Liver (tissue), 8 donors: ENCODE measurements at regions not wholly inside any gene's neighbourhood (a gene's known extent, or its start where the extent isn't known, plus 50 kb on each side); places are given as distances from the start of the nearest gene placed in this dataset.

Experiments
- DNase-seq: peaks from one replicate; pipeline ENCODE4 v3.0.0-alpha.2; 2017; ENCODE audit warnings: low spot score
- H3K27ac ChIP-seq, 2 donors: one replicate each; pipeline ENCODE4 v1.7.0; 2013; ENCODE audit warnings: inconsistent platforms in 2 of 2, low read length in 2 of 2, control low read depth in 1 of 2, low read depth in 1 of 2, mild to moderate bottlenecking in 1 of 2
- H3K27me3 ChIP-seq, 4 donors: one replicate each; pipeline versions ENCODE4 v1.6.1 to v1.7.0; 2013; ENCODE audit warnings: low read length in 3 of 4, inconsistent platforms in 1 of 4, mild to moderate bottlenecking in 1 of 4, moderate library complexity in 1 of 4; ENCODE audit not compliant: control insufficient read depth in 4 of 4, insufficient read depth in 4 of 4
- H3K36me3 ChIP-seq, 4 donors: one replicate each; pipeline versions ENCODE4 v1.6.1 to v1.7.0; 2013; ENCODE audit warnings: low read length in 3 of 4, mild to moderate bottlenecking in 3 of 4, low read depth in 1 of 4, moderate library complexity in 1 of 4; ENCODE audit not compliant: control insufficient read depth in 4 of 4, insufficient read depth in 3 of 4
- H3K4me1 ChIP-seq, 4 donors: one replicate each; pipeline versions ENCODE4 v1.6.1 to v1.7.0; 2013; ENCODE audit warnings: low read length in 3 of 4, mild to moderate bottlenecking in 3 of 4, moderate library complexity in 1 of 4; ENCODE audit not compliant: control insufficient read depth in 4 of 4, insufficient read depth in 4 of 4
- H3K4me3 ChIP-seq, 3 donors: one replicate each; pipeline versions ENCODE4 v1.6.1 to v1.7.0; 2013; ENCODE audit warnings: low read length in 3 of 3, control low read depth in 1 of 3, low read depth in 1 of 3, mild to moderate bottlenecking in 1 of 3
- H3K9ac ChIP-seq, 2 donors: one replicate each; pipeline ENCODE4 v1.7.0; 2013; ENCODE audit warnings: low read length in 2 of 2, mild to moderate bottlenecking in 2 of 2, moderate library complexity in 2 of 2, control low read depth in 1 of 2, low read depth in 1 of 2
- H3K9me3 ChIP-seq, 4 donors: one replicate each; pipeline versions ENCODE4 v1.6.1 to v1.7.0; 2013; ENCODE audit warnings: low read length in 3 of 4; ENCODE audit not compliant: control insufficient read depth in 4 of 4
- ATF3 ChIP-seq: IDR thresholded peaks from 2 replicates; pipeline ENCODE4 v1.6.1; 2016; ENCODE audit warnings: antibody characterized with exemption
- EGR1 ChIP-seq, 2 donors: IDR thresholded peaks; 2 replicates each; pipeline ENCODE4 v1.6.1; 2016 to 2018; ENCODE audit warnings: antibody characterized with exemption in 2 of 2, low read depth in 2 of 2
- FOXA1 ChIP-seq: IDR thresholded peaks from 2 replicates; pipeline ENCODE4 v1.6.1; 2016; ENCODE audit warnings: antibody characterized with exemption
- FOXA2 ChIP-seq: IDR thresholded peaks from 2 replicates; pipeline ENCODE4 v1.6.1; 2016; ENCODE audit warnings: antibody characterized with exemption
- GABPA ChIP-seq, 2 donors: IDR thresholded peaks in 1 of 2; conservative IDR thresholded peaks in 1 of 2; 2 replicates each; pipeline ENCODE4 v1.6.1; 2016; ENCODE audit warnings: antibody characterized with exemption in 2 of 2, mild to moderate bottlenecking in 1 of 2, moderate library complexity in 1 of 2
- HNF4A ChIP-seq, 2 donors: conservative IDR thresholded peaks; 2 replicates each; pipeline ENCODE4 v1.6.1; 2016; ENCODE audit warnings: antibody characterized with exemption in 2 of 2, mild to moderate bottlenecking in 2 of 2
- HNF4G ChIP-seq: IDR thresholded peaks from 2 replicates; pipeline ENCODE4 v1.6.1; 2016; ENCODE audit warnings: antibody characterized with exemption
- JUND ChIP-seq, 2 donors: IDR thresholded peaks; 2 replicates each; pipeline ENCODE4 v1.6.1; 2016; ENCODE audit warnings: antibody characterized with exemption in 2 of 2
- NR2F2 ChIP-seq: IDR thresholded peaks from 2 replicates; pipeline ENCODE4 v1.6.1; 2016; ENCODE audit warnings: antibody characterized with exemption
- RAD21 ChIP-seq, 2 donors: IDR thresholded peaks; 2 replicates each; pipeline ENCODE4 v1.6.1; 2016; ENCODE audit warnings: antibody characterized with exemption in 2 of 2, mild to moderate bottlenecking in 2 of 2
- REST ChIP-seq: IDR thresholded peaks from 2 replicates; pipeline ENCODE4 v1.6.1; 2016; ENCODE audit warnings: antibody characterized with exemption, mild to moderate bottlenecking
- RXRA ChIP-seq, 2 donors: IDR thresholded peaks; 2 replicates each; pipeline ENCODE4 v1.6.1; 2017 to 2018; ENCODE audit warnings: antibody characterized with exemption in 2 of 2, mild to moderate bottlenecking in 1 of 2
- SP1 ChIP-seq: IDR thresholded peaks from 2 replicates; pipeline ENCODE4 v1.6.1; 2018; ENCODE audit warnings: antibody characterized with exemption, mild to moderate bottlenecking
- TAF1 ChIP-seq: conservative IDR thresholded peaks from 2 replicates; pipeline ENCODE4 v1.6.1; 2016; ENCODE audit warnings: antibody characterized with exemption, mild to moderate bottlenecking
- YY1 ChIP-seq: IDR thresholded peaks from 2 replicates; pipeline ENCODE4 v1.6.1; 2016; ENCODE audit warnings: antibody characterized with exemption, mild to moderate bottlenecking
- WGBS: extraction: QIAGEN DNeasy Blood & Tissue Kit; methylation state at CpG from one replicate; pipeline ENCODE4 v1.1.7; 2013; 5-methylcytosine and 5-hydroxymethylcytosine counted together
- TF ChIP-seq, protein P1 (sequence below): fragments of 150-350 bp; IDR thresholded peaks from 2 replicates; pipeline ENCODE4 v1.5.1; 2017; ENCODE audit warnings: improper control_type of control experiment, low read depth, low read length; ENCODE audit not compliant: missing input control
- TF ChIP-seq, protein P2 (sequence below): IDR thresholded peaks from 2 replicates; pipeline ENCODE4 v1.6.1; 2016; ENCODE audit warnings: antibody characterized with exemption
- donor health status: healthy.
- donor health status: healthy.
- donor health status: healthy.
- donor health status: healthy.
- donor health status: healthy.

DNA sequence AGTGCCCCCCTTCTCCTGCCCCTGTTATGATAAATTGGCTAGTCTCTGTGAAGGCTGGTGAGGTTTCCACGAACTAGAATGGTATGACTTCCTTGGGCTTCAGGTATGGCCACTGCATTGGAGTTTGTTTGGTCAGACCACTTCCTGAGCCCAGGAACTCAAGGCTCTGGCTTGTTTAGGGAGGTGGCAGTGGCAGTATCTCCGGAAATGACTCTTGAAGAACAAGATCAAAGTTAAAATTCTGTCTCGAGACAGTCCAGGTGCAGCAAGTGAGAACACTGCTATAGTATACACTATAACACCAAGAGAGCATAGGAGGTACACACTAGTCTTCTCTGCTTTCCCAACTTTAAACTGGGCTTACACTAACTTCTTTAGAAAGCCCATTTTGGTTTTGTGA is 309.1 kb downstream of the KLF12 start:
- Histone ChIP-seq H3K4me1 (no peaks in the 10 kb centered on the region), H3K9ac (no peak overlapping the region), H3K27ac (no peak overlapping the region), H3K36me3 (no peaks in the 10 kb centered on the region), H3K27me3 (no peaks in the 10 kb centered on the region), H3K4me3 (no peak overlapping the region), H3K9me3 (no peaks in the 10 kb centered on the region)
- WGBS: 96% methylated on average over 3 of the region's 3 CpGs
- TF ChIP-seq FOXA1 (no peak), RAD21 (IDR thresholded peaks at IDR 0.05) (no peak)
- DNase-seq: no peak

DNA sequence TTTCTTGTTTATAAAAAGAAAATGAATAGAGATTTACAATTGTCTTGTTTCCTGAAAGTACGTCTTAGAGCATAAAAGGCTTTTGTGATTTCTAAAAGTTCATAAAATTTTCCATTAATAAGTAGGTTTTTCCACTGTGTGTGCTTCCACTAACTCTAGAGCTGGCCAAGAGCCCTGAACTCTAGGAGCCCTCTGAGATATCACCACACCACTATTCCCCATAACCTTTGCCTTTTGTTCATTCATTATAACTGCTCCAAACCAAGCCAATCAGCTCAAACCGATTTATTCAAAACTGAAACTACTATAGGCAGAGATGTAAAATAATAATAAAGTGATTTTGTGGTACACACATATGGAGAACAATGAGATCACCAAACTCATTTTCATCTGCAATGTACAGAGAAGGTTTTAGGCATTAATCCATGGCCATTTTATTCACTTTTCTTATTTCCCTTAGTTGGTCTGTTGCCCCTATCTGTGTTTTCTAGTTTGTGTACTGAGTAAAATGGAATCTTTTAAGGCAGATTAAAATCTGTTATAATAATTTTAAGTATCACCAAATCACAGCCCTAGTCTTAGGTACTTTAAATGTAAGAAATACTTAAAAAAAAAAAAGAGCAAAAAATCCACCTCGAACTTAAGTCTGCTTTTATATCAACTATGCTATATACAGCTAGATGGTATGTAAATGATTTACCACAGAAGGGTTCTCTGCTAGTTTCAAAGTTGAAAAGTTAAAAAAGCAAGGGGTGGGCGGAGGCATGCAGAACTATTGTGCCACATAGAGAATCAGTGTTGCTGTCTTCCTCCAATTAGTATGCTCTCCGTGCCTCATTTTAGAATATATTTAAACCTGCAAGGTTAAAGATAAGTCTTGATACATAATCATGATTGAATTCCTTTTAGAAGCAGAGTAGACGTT is 311.3 kb downstream of the KLF12 start:
- no peaks in the 10 kb centered on the region for H3K4me1 ChIP-seq
- H3K9ac ChIP-seq: no peak overlapping the region
- TF ChIP-seq SP1 (no peak), RXRA (IDR thresholded peaks at IDR 0.05) (peak; percentile 19 to 45), NR2F2 (peak; percentile 39), HNF4A (conservative IDR thresholded peaks at IDR 0.05) (peak in 1 of 2 donors; percentile 16)
- no peak overlapping the region for H3K27ac ChIP-seq
- no peaks in the 10 kb centered on the region for H3K36me3 ChIP-seq
- 87% methylated on average over 6 of the region's 6 CpGs for WGBS
- H3K27me3 ChIP-seq: no peaks in the 10 kb centered on the region
- no peak for DNase-seq
- no peaks in the 10 kb centered on the region for H3K9me3 ChIP-seq
- no peak overlapping the region for H3K4me3 ChIP-seq

- WGBS: 90% methylated on average over 2 of the region's 2 CpGs
- TF ChIP-seq GABPA (IDR thresholded peaks at IDR 0.05 in 1 of 2, conservative IDR thresholded peaks at IDR 0.05 in 1 of 2) (no peak), JUND (IDR thresholded peaks at IDR 0.05) (no peak), HNF4G (no peak), YY1 (no peak), EGR1 (IDR thresholded peaks at IDR 0.05; ENCODE audit: low read depth in 2 of 2) (no peak), SP1 (no peak), ATF3 (no peak), NR2F2 (no peak), REST (no peak), TAF1 (no peak), RAD21 (IDR thresholded peaks at IDR 0.05) (no peak), FOXA1 (no peak), RXRA (IDR thresholded peaks at IDR 0.05) (no peak), FOXA2 (no peak), HNF4A (conservative IDR thresholded peaks at IDR 0.05) (no peak)
- TF ChIP-seq, protein P1, sequence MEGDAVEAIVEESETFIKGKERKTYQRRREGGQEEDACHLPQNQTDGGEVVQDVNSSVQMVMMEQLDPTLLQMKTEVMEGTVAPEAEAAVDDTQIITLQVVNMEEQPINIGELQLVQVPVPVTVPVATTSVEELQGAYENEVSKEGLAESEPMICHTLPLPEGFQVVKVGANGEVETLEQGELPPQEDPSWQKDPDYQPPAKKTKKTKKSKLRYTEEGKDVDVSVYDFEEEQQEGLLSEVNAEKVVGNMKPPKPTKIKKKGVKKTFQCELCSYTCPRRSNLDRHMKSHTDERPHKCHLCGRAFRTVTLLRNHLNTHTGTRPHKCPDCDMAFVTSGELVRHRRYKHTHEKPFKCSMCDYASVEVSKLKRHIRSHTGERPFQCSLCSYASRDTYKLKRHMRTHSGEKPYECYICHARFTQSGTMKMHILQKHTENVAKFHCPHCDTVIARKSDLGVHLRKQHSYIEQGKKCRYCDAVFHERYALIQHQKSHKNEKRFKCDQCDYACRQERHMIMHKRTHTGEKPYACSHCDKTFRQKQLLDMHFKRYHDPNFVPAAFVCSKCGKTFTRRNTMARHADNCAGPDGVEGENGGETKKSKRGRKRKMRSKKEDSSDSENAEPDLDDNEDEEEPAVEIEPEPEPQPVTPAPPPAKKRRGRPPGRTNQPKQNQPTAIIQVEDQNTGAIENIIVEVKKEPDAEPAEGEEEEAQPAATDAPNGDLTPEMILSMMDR: no peak
- TF ChIP-seq, protein P2, sequence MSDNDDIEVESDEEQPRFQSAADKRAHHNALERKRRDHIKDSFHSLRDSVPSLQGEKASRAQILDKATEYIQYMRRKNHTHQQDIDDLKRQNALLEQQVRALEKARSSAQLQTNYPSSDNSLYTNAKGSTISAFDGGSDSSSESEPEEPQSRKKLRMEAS: no peak
Observed at GRCh38 chr13:73820688-73821087, 313.5 kb downstream of the KLF12 start.

More at GRCh38 chr13:73820688-73821087, 313.5 kb downstream of the KLF12 start:
- Histone ChIP-seq H3K9me3 (no peaks in the 10 kb centered on the region), H3K9ac (no peak overlapping the region), H3K36me3 (no peaks in the 10 kb centered on the region), H3K4me3 (no peak overlapping the region), H3K4me1 (no peaks in the 10 kb centered on the region), H3K27me3 (no peaks in the 10 kb centered on the region), H3K27ac (no peak overlapping the region)
- no peak for DNase-seq
